Fibroblast of lung (primary cell): ENCODE measurements at regions not wholly inside any gene's neighbourhood (a gene's known extent, or its start where the extent isn't known, plus 50 kb on each side); places are given as distances from the start of the nearest gene placed in this dataset.

Experiments
- DNase-seq, 2 donors: peaks; one replicate each; pipeline versions ENCODE4 v3.0.0 to v3.0.0-alpha.2; 2010; ENCODE audit warnings: low read depth in 2 of 2
- H2AFZ ChIP-seq: 2 replicates; pipeline ENCODE4 v1.5.1; 2012; ENCODE audit warnings: low read length, control low read depth, inconsistent platforms
- H3K27ac ChIP-seq: 2 replicates; pipeline ENCODE4 v1.5.1; 2011; ENCODE audit warnings: low read length, control low read depth; ENCODE audit not compliant: insufficient read depth
- H3K27me3 ChIP-seq: 2 replicates; pipeline ENCODE4 v1.5.1; 2011; ENCODE audit warnings: mild to moderate bottlenecking, low read length; ENCODE audit not compliant: control insufficient read depth, insufficient read depth
- H3K36me3 ChIP-seq: 2 replicates; pipeline ENCODE4 v1.5.1; 2011; ENCODE audit warnings: low read length; ENCODE audit not compliant: control insufficient read depth, insufficient read depth
- H3K4me1 ChIP-seq: 2 replicates; pipeline ENCODE4 v1.5.1; 2011; ENCODE audit warnings: low read length; ENCODE audit not compliant: control insufficient read depth, insufficient read depth; ENCODE audit errors: extremely low read depth
- H3K4me2 ChIP-seq: 2 replicates; pipeline ENCODE4 v1.5.1; 2011; ENCODE audit warnings: low read length, control low read depth; ENCODE audit not compliant: insufficient read depth; ENCODE audit errors: extremely low read depth
- H3K4me3 ChIP-seq, 4 experiments: fragments of 200-600 bp in 1 of 4; sonication (generic) in 1 of 4; replicated peaks in 1 of 4; 2 replicates each; pipeline ENCODE4 v1.5.1; 2011 to 2016; ENCODE audit warnings: low read length in 4 of 4, low read depth in 3 of 4, mild to moderate bottlenecking in 3 of 4, control low read depth in 2 of 4, inconsistent platforms in 1 of 4, mixed read lengths in 1 of 4; ENCODE audit not compliant: insufficient read depth in 1 of 4; ENCODE audit errors: control extremely low read depth in 1 of 4
- H3K79me2 ChIP-seq: 2 replicates; pipeline ENCODE4 v1.5.1; 2012; ENCODE audit warnings: mild to moderate bottlenecking, low read length, inconsistent platforms; ENCODE audit not compliant: control insufficient read depth, insufficient read depth
- H3K9ac ChIP-seq: 2 replicates; pipeline ENCODE4 v1.5.1; 2011; ENCODE audit warnings: mild to moderate bottlenecking, low read length, control low read depth; ENCODE audit not compliant: insufficient read depth
- H3K9me3 ChIP-seq: 2 replicates; pipeline ENCODE4 v1.5.1; 2012; ENCODE audit warnings: low read depth, low read length; ENCODE audit not compliant: control insufficient read depth, insufficient read depth
- H4K20me1 ChIP-seq: 2 replicates; pipeline ENCODE4 v1.5.1; 2011; ENCODE audit warnings: low read length; ENCODE audit not compliant: control insufficient read depth, insufficient read depth; ENCODE audit errors: extremely low read depth
- CTCF ChIP-seq, 2 donors: IDR thresholded peaks in 1 of 2; conservative IDR thresholded peaks in 1 of 2; 1 replicate in 1 of 2; 2 replicates in 1 of 2; pipeline ENCODE4 v1.5.1; 2011 to 2012; ENCODE audit warnings: low read length in 2 of 2, control low read depth in 1 of 2, inconsistent platforms in 1 of 2, low read depth in 1 of 2, mild to moderate bottlenecking in 1 of 2
- EZH2 ChIP-seq: IDR thresholded peaks from 2 replicates; pipeline ENCODE4 v1.5.1; 2012; ENCODE audit warnings: low read length, control low read depth, mild to moderate bottlenecking; ENCODE audit errors: missing control alignments

- no peak for DNase-seq
- Histone ChIP-seq H3K79me2 (no peaks in the 10 kb centered on the region), H3K4me2 (no peak overlapping the region), H3K27me3 (peaks cover 3% of the 10 kb centered on the region), H3K36me3 (no peaks in the 10 kb centered on the region), H3K9ac (no peak overlapping the region), H3K4me3 (no peak overlapping the region), H4K20me1 (no peaks in the 10 kb centered on the region), H3K9me3 (no peaks in the 10 kb centered on the region), H2AFZ (no peak overlapping the region), H3K4me1 (peaks cover 2% of the 10 kb centered on the region), H3K27ac (no peak overlapping the region)
- TF ChIP-seq EZH2 (no peak), CTCF (conservative IDR thresholded peaks at IDR 0.05 in 1 of 2, IDR thresholded peaks at IDR 0.05 in 1 of 2; ENCODE audit: low read depth in 1 of 2, low read length in 2 of 2) (no peak)
These were observed 97.4 kb upstream of the KLF13 start for GRCh38 chr15:31228980-31229826.

GRCh38 chr15:31230630-31231485 is 95.8 kb upstream of the KLF13 start:
- Histone ChIP-seq H4K20me1 (no peaks in the 10 kb centered on the region), H2AFZ (no peak overlapping the region), H3K79me2 (no peaks in the 10 kb centered on the region), H3K4me2 (no peak overlapping the region), H3K36me3 (no peaks in the 10 kb centered on the region), H3K9ac (no peak overlapping the region), H3K27me3 (peaks cover 3% of the 10 kb centered on the region), H3K27ac (no peak overlapping the region), H3K9me3 (no peaks in the 10 kb centered on the region), H3K4me1 (peaks cover 2% of the 10 kb centered on the region), H3K4me3 (no peak overlapping the region)
- DNase-seq: no peak
- TF ChIP-seq EZH2: no peak
- no peak for TF ChIP-seq CTCF (conservative IDR thresholded peaks at IDR 0.05 in 1 of 2, IDR thresholded peaks at IDR 0.05 in 1 of 2; ENCODE audit: low read depth in 1 of 2, low read length in 2 of 2)

- DNase-seq: no peak
- H4K20me1 ChIP-seq: no peaks in the 10 kb centered on the region
These were observed 91.8 kb upstream of the KLF13 start for GRCh38 chr15:31234815-31235214.

More at GRCh38 chr15:31234815-31235214, 91.8 kb upstream of the KLF13 start:
- Histone ChIP-seq H3K36me3 (no peaks in the 10 kb centered on the region), H3K9ac (no peak overlapping the region), H3K4me3 (no peak overlapping the region), H3K27ac (no peak overlapping the region), H3K27me3 (peaks cover 3% of the 10 kb centered on the region), H2AFZ (no peak overlapping the region), H3K9me3 (no peaks in the 10 kb centered on the region), H3K4me1 (peaks cover 13% of the 10 kb centered on the region), H3K79me2 (no peaks in the 10 kb centered on the region), H3K4me2 (no peak overlapping the region)
- TF ChIP-seq CTCF (conservative IDR thresholded peaks at IDR 0.05 in 1 of 2, IDR thresholded peaks at IDR 0.05 in 1 of 2; ENCODE audit: low read depth in 1 of 2, low read length in 2 of 2) (no peak), EZH2 (no peak)
